ENCODE measurements at regions not wholly inside any gene's neighbourhood (a gene's known extent, or its start where the extent isn't known, plus 50 kb on each side); places are given as distances from the start of the nearest gene placed in this dataset.
"Not testable (repeated sequence)": the region's sequence is repeated elsewhere in the genome, so short reads cannot be mapped to it uniquely, and the experiment has no call there.

DNA sequence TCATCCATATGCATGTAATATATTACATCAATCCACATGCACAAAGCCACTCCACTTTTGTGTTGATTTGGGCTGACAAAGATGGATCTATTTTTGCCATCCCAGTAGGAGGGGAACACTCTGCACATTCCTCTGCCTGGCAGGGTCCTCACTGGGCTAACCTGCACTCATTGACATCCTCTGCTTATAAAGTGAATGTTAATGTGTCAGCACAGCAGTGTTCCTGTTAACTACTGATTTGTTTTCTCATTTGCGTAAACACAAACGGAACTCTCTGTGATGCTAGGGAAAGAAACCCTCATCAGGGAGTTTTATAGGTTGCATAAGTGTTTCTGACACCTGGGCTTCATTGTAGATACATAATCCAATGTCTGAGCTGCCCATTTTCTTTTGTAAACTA, 826.0 kb downstream of the RAB28 start:
- no peak for DNase-seq

GRCh38 chr4:12651876-12652275, 832.3 kb downstream of the RAB28 start:
- no peak for DNase-seq

- no peak for DNase-seq
Observed at GRCh38 chr4:12645732-12646131, 838.4 kb downstream of the RAB28 start.

DNA sequence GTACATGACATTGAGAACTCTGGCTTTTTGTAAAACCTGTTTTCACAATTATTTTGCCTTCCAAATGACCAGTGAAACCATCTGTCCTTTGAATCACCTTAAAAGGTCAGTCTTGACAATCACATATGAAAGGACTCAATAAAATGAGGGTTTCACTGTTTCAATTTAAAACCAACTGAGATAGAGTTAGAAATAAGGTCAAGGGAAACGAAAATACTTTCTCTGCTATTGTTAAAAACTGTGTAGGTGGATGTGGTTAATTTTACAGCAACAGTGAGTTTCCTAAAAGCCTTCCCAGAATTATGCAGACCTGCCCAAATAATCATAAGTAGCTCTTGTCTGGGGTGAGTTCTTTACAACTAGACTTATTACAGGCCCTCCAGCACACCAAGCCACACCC, 839.9 kb downstream of the RAB28 start:
- no peak for DNase-seq

- no peak for DNase-seq
Observed at GRCh38 chr4:12636191-12636590, 847.9 kb downstream of the RAB28 start.

DNA sequence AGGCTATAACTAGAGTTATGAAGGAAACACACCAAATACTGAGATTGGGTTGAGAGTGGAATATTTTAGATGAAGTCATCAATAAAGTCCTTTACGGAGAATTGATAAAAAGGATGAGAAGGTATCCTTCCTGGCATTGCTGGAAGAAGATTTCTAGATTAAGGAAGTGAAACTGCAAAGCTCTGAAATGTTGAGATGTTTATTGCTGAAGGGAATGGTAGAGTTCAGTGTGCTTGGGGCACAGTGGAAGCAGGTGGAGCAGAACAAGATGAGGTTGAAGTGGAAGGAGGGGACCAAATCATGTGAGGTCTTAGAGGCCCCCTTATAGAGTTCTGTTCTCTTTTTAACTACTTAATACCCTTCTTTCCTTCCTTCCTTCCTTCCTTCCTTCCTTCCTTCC, 848.5 kb downstream of the RAB28 start:
- DNase-seq: no peak

DNA sequence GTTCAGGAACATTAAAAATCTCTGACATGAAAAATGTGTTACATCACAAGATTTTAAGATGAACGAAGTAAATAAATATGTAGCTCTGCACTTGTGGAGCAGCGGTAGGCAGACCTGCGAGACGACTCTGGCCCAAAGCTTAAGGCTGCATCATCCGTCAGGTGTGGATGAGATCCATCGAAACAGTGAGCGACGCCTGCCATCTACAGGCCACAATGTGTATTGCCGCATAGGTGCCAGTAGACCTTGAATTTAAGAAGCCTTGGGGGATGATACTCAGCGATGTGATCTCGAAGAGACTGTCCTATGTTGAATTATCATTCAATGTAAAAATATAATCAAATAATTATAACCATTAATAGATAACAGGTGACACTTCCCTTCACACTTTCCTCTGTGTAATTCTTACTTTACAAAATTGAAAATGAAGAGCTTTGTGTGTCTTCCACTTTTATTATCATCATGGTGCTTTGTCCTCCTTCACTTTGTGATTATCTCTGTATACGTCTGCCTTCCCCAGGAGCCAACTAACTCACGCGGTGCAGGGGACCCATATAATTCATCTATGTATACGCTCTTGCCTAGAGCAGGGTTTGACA, 851.0 kb downstream of the RAB28 start:
- DNase-seq: peak; percentile 67

DNA sequence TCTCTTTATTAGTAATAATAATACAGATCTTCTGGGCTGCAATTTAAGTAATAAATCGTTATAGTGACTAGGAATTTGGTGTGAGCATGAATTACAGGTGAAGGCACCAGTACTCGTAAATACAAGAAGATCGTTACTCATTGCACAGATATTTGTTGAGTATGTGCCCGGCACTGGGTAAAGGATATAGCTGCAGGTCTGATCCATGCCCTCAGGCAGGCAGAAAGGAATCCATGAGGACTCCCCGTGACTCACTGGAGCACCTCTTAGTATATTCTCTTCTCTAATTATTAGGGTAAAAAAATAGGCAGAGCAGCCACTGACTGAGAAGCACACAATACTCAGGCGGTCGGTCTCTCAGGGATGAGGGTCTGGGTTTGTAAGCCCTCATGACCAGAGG, 868.3 kb downstream of the RAB28 start:
- DNase-seq: no peak

GRCh38 chr4:12612876-12613275, 871.3 kb downstream of the RAB28 start:
- DNase-seq: no peak

DNA sequence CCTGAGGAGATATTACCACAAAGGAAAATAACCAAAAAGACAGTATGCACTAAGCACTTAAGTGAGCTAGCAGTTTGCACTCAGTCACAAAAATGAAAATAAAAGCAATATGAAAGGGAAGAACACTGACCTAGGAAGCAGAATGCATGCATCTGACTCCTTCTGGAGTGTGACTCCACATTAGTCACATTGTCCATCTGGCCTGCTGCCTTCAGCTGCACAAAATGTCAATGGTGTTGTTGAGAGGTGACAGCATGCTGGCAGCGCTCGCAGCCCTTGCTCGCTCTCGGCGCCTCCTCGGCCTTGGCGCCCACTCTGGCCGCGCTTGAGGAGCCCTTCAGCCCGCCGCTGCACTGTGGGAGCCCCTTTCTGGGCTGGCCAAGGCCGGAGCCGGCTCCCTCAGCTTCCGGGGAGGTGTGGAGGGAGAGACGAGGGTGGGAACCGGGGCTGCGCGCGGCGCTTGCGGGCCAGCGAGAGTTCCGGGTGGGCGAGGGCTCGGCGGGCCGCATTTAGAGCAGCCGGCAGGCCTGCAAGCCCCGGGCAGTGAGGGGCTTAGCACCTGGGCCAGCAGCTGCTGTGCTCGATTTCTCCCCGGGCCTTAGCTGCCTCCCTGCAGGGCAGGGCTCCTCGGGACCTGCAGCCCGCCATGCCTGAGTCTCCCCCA, 874.8 kb downstream of the RAB28 start:
- not testable (repeated sequence) for DNase-seq

- no peak for DNase-seq
Observed at GRCh38 chr4:12595986-12596385, 888.2 kb downstream of the RAB28 start.

DNA sequence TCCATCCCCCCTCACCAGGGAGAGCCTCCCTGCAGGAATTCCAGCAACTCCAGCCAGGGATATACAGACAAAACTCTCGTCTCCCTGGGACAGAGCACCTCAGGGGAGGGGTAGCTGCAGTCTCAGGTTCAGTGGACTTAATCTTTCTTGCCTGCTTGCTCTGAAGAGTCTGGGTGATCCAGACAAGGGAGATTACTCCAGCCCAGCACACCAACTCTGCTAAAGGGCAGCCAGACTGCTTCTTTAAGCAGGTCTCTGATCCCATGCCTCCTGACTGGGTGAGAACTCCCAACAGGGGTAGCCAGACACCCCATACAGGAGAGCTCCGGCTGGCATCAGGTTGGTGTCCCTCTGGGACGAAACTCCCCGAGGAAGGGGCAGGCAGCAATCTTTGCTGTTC, 888.7 kb downstream of the RAB28 start:
- DNase-seq: no peak

GRCh38 chr4:12588582-12588981, 895.6 kb downstream of the RAB28 start:
- DNase-seq: no peak

DNA sequence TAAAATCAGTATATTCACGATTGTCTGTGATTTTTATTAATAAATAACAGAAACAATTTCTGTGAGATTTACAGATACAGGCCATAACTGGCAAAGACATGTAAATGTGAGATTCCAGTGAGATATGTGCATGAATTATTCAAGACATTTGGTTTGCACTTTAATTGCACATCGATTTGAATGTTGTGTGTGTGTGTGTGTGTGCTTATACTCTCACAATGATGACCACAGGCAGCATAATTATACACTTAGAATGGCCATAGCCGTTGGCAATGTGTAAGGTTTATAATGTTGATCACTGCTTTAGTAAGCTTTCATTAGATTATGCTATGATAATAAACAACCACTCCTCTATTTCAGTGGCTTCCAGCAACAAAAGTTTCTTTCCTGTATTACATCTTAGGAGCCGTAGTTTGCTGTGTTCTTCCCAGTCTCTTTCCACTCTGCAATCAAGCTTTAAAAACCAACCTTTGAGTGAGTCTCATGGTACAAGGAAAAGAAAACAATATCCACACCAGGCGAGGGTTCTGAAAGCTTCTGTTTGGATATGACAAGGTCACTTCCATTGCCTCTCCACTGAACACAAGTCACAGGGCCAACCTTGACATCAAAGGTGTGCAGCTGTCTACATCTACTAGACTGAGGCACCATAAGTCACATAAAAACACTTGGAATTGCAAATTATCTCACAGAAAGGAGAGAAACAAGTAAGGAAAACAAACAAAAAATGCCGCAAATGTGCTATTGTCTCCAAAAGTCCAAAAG, 897.7 kb downstream of the RAB28 start:
- no peak for DNase-seq

DNA sequence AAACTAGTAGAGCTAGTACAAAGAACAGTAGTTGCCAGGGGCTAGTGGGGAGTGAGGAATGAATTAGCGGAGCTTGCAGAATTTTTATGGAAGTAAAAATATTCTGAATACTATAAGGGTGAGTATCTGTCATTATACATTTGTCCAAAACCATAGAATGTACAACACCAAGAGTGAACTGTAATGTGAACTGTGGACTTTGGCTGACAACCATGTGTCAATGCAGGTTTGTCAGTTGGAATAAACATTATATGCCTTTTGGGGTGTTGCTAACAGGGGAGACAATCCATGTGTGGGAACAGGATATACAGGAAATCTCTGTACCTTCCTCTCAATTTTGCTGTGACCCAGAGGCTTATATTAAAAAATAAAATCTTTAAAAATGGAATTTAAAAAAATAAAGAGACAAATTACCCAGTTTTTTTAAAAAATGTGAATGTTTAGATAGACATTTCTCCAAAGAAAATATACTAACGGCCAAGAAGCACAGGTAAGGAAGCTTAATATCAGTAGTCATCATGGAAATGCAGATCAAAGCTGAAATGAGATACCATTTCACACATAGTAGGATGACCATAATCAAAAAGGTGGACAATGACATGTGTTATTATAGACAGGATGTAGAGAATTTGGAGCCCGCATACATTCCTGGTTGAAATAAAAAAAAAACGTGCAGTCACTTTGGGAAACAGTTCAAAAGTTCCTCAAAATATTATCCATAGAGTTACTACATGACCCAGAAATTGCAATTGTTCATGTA, 899.8 kb downstream of the RAB28 start:
- no peak for DNase-seq

DNA sequence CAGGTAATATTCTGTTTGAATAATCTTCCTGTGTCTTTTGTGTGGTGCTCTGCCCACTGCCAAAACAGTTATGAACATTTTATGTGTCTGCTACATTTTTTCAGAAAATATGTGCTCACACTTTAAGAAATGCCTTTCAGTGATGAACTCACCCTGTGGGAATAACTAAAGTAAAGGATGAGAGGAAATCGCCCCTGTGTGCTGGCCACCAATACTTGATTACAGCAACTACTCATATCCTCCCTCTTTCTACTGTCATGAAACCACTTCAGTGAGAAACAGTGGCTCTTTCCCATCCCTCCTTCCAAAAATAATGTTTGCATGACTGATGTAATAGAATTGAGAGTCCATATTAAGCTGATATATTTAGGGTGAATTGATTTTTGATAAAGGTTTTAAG, 900.9 kb downstream of the RAB28 start:
- no peak for DNase-seq

- DNase-seq: no peak
Observed at GRCh38 chr4:12580787-12581186, 903.4 kb downstream of the RAB28 start.

DNA sequence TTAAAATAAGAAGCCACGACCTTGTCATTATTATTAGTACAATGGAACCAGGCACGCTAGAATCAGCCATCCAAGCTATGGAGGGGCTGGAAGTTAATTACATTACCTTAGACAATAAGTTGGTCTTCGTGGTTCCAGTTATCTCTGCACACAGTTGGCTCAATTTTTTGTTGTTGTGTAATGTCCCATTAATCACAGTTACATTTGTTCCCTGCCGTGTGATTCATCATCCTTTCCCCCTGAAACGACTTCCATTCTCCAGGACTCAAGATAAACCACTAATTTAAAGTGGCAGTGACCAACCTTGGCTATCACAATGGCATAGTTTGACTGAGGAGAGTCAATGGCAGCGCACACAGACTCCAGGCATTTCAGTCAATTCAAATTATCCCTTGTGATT, 905.0 kb downstream of the RAB28 start:
- no peak for DNase-seq

DNA sequence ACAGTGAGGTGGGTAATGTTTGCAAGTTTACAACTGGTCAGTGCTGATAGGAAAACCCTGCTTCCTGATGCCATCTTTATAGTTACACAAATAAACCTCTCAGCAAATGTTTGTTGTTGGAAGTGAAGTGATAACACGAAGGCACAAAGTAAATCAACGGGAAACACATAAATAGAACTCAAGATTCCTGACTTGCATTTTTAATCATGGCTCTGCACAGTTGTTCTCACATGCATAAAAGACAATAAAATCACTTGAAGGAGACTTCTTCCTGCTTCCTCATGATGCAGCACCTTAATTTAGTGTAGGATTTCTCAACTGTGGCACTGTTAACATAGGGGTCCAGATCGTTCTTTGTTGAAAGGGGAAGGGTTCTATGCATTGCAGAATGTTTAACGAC, 907.7 kb downstream of the RAB28 start:
- no peak for DNase-seq

DNA sequence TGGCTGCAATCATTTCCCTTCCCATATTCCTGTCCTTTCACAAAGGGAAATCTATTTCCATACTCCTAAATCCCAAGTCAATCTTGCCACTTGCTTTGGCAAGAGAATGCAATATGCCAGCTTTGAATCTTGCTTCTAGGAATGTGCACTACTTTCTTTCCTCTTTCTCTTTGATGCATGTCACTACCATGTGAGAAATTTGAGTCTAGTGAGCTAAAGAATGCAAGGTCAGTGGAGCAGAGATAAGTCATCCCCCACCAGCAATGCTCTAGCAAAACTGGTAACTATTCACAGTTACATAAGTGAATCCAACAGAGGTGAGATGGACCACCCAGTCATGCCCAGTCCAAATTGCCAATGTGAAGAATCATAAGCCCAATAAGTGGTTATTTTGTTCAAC, 910.4 kb downstream of the RAB28 start:
- no peak for DNase-seq

DNA sequence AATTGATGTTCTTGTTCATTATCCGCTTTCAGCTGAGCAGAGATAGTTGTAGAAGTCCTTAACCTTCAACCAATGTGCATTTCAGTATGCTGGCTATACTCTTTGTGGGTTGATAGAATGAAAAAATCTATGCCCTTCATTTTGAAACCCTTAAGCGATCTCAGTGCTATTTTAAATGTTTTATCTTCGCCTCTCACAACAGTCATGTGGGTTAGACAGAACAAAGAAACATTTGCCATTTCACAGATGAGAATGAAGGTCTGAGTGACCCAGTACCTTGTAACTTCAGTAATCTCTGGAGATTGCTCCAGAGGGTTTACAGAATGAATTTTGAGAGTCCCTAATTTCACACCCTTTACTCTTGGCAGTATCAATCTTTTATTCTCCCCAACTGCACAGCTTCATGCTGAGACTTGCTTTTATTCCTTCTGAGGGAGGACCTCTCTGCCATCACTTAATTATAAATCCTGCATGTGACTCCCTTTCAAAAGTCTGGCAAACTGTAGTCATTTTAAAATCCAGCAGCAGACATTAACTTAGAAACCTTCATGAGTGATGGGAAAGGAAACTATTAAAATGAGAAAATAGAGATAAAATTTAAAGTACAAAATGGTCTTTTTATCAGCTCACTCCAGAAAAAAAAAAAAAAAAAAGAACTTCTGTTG, 921.5 kb downstream of the RAB28 start:
- DNase-seq: no peak

- no peak for DNase-seq
Observed at GRCh38 chr4:12562021-12562420, 922.1 kb downstream of the RAB28 start.

GRCh38 chr4:12555011-12555410, 929.1 kb downstream of the RAB28 start:
- DNase-seq: no peak

Measured in activated T-cell treated with anti-CD3 and anti-CD28 coated beads, Interleukin-2, amount 50 U/mL, for 1 hour (primary cell).